ENCODE measurements at regions not wholly inside any gene's neighbourhood (a gene's known extent, or its start where the extent isn't known, plus 50 kb on each side); places are given as distances from the start of the nearest gene placed in this dataset.

DNA sequence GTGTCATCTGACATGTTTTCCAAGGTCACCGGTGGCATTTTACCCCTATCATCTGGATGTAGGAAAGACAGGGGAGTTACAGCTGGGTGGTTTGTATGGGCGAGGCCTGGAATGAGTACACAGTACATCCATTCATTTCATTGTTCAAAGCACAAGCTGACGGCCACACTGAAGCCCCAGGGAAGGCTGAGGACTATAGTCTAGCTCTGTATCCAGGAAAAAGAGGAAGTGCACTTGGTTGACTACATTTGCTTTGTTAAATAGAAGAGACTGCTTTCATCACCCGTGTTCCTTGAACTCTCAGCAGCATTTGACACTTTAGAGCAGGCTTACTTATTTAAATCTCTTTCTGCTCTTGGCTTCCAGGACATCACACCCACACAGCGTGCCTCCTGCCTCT lies 1041.0 kb upstream of the TENM3 start:
- no peak for DNase-seq (ENCODE audit: low read depth in 4 of 4, low spot score in 2 of 4)

DNA sequence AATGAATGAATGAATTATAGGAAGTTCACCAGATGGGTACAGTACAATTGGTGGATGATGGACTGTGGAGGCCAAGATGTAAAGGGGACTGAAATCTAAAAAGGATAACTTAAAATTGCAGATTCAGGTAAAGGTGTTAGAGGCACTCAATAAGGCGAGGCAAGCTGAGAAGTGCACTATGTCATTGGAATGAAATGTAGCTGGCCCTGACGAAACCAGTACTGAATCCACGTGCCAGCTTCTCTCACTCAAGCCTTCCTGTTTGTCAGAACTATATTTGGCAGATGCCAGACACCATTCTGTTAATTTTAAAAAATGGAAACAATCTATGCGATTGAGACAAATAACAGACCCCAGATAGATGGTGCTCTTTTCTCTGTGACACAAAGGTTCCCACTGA lies 1039.1 kb upstream of the TENM3 start:
- no peak for DNase-seq (ENCODE audit: low read depth in 4 of 4, low spot score in 2 of 4)

DNA sequence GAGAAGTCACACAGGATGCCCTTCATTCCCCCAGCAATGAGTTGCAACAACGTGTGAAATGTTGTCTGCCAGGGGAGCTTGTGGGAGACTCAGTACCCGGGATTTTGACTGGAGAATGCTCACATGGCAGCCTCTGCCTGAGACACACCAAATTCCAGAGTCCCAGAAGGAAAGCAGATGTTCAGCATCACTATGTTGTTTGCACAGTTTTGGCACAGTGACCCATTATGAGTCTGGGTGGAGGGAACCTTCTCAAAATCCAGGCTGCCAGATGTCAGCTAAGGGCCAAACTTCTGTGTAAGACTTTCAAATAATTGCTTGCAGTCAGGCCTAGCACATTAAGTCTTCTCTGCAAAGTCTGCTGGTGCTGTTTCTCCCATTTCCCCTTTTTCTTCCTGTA lies 1029.7 kb upstream of the TENM3 start:
- no peak for DNase-seq (ENCODE audit: low read depth in 4 of 4, low spot score in 2 of 4)

DNA sequence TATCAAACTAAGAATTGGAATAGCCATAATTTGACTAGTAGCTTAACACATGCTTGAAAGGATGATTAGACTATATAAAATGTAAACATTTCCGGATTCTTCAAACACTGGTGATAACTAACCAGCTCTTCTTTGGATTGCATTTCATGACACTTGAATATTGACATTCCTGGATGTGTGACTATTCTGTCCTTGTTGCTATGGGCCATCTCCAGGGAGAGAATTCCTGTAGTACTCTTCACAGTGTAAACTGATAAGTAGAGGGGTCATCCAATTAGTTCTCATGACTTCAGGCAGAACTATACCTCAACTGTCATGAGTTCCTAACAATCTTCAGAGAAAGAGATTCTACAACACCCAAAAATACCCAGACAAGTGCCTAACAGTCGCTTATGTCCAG lies 1026.7 kb upstream of the TENM3 start:
- DNase-seq (ENCODE audit: low read depth in 4 of 4, low spot score in 2 of 4), result no peak

DNA sequence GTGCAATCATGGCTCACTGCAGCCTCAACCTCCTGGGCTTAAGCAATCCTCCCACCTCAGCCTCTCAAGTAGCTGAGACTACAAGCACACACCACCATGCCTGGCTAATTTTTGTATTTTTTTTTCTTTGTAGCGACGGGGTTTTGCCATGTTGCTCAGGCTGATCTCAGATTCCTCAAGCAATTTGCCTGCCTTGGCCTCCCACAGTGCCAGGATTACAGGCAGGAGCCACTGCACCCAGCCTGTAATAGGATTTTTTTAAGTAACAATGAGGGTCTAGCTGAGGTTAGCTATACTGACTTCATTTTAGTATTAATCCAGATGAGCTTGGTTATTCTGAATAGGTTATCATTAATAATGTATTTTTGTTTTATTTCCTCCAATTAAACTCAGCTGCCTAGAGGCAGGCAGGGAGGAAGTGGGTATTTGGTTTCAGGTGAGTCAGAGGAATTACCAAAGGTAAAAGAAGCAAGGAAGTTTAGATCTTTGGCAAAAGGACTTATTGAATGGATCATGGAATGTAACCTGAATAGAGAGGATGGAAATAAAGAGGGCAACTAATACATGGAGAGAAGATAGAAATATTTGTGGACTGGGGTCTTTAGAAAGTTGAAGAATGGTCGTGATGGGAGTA lies 1023.3 kb upstream of the TENM3 start:
- no peak for DNase-seq (ENCODE audit: low read depth in 4 of 4, low spot score in 2 of 4)

DNA sequence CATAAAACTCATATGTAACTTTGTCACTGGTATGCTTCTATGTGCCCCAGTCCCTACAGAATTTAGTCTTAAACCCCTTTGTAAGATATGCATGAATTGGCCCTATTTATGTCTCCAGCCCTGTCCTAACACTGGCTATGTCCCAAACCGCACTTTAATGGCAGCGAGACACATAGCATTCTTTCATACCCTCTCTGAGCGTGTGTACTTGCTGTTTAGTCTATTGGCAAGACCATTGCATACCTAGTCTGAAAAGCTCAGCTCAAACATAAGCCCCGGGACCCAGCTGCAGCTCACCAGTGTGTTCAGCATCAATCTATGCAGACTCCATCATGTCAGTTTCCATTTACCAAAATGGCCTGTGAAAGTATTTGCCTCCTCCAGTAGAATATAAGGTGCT lies 1018.4 kb upstream of the TENM3 start:
- no peak for DNase-seq (ENCODE audit: low read depth in 4 of 4, low spot score in 2 of 4)

DNA sequence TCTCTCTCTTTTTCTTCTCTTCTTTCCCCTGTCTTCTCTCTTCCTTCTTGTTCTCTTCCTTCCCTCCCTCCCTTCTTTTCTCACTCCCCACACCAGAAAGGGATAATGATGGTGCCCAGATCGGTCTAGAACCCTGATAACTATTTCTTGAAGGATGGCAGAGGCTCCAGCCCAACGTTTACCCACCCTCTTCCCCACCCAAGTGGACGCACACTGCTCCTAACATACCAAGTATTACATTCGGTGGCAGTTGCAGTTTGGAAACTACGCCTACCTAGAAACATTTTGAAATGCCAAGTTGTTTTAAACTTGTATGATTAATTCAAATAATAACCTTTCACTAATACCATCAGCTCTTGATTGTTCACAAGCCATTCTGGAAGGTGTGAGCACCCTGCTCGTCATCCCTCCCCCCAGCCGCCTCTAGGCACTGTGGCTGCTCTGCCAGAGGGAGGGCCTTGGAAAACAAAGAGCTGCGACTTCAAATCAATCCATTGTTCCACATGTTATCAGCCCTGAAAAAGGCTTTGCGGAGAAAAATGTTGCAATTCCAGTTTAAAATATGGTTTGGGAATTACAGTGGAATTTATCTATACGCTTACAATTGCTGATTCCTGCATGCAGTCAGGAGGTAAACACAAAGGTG lies 1017.5 kb upstream of the TENM3 start:
- DNase-seq (ENCODE audit: low read depth in 4 of 4, low spot score in 2 of 4), result no peak

DNA sequence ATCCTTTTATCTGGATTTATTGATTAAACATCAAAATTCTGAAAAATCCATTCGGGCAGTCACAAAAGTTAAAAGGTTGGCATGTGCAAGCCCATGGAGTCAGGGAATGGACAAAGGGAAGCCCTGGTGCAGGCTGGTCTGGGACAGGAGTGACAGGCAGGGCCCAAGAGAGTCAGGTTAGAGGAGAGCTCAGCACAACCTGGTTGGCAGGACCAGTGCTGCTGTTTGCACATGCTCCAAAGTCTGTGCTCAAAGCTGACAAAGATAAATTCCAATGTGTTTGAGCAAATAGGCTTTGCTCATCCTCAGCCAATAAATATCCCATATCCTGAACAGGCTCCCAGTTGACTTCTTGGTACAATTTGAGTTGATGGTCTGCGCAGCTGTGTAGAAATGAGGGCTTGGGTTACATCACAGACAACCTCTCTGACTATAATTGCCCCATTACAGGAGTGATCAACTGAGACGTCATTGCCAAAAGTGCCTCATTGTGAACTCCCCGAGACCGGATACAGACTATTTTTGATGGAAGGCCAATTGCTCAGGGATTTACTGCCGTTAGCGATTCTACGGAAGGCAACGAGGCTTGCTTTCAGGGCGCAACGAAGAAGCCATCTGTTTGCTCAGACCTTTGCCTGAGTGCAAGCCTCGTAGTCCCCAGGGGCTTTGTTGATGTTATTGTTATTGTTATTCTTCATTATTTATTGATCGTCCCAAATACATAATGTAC lies 1008.1 kb upstream of the TENM3 start:
- no peak for DNase-seq (ENCODE audit: low read depth in 4 of 4, low spot score in 2 of 4)

DNA sequence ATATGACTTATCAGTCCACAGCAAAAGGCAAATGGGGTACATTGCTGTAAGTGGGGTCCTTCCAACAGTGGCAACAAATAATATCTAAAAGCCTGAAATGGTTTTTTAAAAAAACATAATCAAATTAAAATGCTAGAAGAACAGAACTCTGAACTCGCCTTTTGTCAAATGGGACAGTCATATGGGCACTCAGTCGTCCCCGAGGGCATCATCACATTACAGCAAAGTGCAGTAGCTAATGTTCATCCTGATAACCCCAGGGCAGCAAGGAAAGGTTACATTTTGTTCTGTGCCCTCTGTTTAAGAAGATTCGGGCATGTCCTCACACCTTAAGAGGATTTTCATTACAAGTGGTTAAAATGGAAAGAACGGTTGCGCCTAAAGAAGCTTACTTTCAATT lies 997.9 kb upstream of the TENM3 start:
- no peak for DNase-seq (ENCODE audit: low read depth in 4 of 4, low spot score in 2 of 4)

DNA sequence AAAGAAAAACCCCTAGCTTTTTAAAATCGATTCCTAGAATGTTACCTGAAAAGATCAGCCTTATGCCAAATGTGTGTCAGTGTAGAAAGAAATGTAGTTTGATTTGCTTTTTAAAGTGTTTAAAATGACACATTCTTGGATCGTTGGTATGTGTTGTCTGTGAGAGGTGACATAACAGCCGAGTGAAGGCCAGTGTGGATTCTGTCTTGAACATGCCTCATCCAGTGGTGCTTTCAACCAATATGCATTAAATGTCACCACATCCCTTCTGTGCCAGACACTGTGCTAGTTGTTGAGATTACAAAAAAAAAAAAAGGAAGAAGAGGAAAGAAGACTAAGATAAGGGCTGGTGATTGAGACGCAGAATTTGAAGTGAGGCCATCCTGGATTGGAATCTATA lies 994.2 kb upstream of the TENM3 start:
- no peak for DNase-seq (ENCODE audit: low read depth in 4 of 4, low spot score in 2 of 4)

DNA sequence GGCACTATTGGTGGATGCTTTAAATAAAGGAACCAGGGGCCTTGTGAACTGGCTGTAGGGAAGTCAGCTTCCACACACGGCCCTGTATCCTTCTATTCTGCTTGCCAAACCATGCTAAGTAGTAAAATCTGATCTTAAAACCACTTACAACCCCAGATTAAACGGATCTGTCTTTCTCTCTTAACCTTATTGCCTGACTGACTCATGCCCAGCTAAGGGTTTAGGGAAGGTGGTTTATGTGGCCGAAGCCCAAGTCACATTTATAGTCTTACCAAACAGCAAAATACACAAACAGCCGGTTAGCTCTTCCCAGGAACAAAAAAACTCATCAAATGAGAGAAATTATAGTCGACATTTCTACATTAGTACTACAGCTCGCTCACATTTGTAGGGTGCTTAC lies 988.4 kb upstream of the TENM3 start:
- no peak for DNase-seq (ENCODE audit: low read depth in 4 of 4, low spot score in 2 of 4)

DNA sequence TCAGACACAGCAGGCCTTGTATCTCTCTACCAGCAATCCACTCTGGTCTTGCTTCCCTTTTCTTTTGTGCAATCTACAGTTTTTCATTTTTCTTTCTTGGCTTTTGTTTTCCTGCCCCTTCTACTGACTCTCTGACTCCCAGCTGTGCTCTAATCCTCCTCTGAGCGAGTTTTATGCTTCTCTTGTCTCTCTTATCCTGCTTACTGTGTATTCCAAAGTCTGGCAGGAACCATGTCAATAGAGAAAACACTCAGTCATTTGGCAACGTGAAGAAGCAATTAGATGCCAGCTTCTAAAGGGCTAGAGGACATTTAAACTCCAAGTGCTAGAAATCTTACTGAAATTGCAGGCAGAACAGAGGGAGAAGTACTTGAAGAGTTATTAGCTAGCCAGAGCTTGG lies 984.6 kb upstream of the TENM3 start:
- DNase-seq (ENCODE audit: low read depth in 4 of 4, low spot score in 2 of 4), result no peak

DNA sequence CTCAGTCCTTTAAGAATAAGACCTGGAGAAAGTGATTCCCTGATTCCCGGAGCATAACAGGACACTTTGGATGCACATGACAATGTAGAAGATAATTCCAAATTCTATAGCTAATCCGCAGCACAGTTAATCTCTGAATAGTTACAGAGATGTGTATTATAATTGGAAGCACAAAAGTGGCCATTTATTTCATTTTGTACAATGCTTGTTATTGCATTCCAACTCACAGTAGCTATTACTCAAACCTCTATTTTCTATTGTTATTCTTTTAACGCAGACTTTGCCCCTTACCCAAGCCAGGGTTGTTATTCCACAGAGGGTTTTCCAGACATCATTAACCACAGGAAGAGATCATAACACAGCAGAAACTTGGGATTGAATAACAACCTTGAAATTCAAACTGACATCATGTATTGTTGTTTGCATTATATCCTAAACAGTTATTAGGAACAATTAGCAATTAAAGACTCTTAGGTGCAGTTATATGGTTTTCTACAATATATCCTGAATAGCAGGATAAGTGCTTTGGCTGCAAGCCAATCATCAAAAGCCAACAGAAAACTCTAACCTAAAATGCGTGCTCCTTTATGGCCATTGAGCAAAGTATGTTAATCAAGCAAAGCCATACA lies 984.0 kb upstream of the TENM3 start:
- no peak for DNase-seq (ENCODE audit: low read depth in 4 of 4, low spot score in 2 of 4)

DNA sequence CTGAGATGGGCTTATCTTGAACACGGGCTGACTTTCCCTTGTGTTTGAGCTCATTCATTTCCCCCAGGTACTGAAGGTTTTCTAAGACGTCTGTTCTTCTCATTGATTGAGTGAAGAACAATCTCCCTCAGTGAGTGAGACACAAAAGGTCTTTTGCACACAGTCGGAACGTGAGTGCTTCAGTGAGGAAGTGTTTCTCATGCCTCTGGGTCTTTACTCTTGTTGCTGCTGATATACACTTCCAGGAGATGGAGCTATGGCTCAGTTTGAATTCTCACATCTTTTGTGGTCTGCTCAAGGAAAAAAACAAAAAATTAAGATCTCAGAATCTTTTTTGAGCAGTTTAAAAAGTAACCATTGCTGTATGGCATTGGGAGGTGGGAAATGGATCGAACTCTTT lies 981.9 kb upstream of the TENM3 start:
- DNase-seq (ENCODE audit: low read depth in 4 of 4, low spot score in 2 of 4), result peak in 1 of 4 donors; percentile 24

DNA sequence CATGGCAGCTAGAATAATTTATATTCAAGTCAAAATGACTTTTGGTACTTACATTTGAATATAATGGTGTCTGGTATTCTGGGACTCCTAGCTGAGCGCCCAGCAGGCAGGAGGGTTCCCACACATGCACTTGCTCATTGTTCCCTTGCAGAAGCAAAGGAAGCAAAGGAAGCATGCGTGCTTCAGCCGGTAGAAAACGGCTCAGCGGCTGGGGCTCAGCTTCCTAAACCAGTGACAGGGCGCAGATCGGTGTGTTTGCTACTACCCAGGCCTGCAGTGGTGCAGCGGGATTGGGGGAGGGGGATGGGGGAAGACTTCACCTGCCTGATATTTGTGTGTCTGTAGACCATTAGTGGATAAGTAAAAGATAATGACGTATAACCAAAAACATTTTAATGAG lies 978.3 kb upstream of the TENM3 start:
- no peak for DNase-seq (ENCODE audit: low read depth in 4 of 4, low spot score in 2 of 4)

DNA sequence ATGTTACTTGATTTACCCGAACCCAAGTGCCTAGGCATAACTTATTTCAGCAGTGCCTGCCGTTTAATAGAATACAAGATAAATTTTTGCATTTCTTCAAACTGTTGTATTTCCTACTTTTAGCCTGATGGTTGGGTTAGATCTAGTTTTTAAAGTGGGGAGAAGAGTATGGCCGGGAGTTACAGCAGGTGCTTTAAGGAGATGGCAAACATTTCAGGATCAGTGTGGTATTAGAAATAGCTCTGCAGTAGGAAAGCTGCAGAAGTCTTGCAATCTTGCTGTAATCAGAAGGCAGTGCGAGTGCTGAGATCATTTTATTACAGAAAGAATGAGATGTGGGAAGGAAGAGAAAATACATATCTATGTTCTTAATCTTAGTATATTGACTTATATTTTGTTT lies 977.8 kb upstream of the TENM3 start:
- DNase-seq (ENCODE audit: low read depth in 4 of 4, low spot score in 2 of 4), result no peak

DNA sequence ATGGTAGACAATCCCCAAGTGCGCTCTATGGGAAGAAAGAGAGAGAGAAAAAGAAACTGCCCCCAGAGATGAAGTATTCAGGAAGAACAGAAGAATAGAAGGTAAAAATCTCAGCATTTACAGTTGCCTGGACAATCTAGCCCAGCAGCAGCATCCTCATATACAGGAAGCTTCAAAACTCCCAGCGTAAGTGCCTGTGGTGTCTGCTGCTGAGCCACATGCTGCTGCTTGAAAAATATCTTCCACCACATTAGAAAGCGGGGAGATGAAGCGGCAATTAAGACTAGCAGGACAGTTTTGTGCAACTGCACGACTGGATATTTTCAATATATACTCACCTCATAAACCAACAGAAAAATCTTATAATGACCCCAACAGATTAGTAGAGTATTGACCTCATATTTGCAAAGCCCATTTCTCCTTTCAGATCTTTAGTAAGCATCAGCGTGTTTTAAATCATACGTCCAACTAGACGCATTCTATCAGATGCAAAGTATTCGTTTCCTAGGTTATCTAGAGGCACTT lies 972.0 kb upstream of the TENM3 start:
- no peak for DNase-seq (ENCODE audit: low read depth in 4 of 4, low spot score in 2 of 4)

DNA sequence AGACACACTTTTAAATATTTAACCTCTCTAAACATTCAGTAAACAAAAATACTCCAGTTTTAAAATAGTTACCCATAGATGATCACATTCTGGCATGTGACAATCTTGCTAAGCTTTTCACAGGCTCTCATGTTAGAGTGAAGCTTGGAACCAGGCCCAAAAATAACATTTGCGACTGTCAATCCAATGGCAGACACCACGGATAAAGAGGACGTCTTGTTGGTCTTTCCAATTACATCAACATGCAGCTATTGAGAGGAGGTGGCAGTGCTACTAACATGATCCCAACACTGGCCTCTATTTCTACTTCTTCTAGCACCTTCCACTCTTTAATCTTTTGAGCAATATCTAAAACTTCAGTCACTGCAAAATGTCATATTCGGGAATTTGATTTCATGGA lies 970.8 kb upstream of the TENM3 start:
- no peak for DNase-seq (ENCODE audit: low read depth in 4 of 4, low spot score in 2 of 4)

DNA sequence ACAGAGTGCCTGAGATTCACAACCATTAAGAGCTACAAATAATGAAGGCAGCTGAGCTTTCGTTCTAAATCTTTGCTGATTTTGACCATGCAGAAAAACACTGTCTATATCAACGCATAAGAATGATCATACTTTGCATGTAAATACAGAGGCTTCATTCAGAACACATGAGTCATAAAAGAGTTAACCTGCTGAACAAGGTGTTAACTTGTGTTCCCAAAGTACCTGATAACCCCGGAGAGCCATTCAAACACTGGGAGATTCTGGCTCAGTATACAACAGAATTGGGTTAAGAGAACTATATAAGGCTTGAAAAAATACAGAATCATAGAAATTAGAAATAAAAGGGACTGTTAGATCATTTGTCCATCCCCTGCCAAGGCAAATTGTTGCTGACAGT lies 964.3 kb upstream of the TENM3 start:
- no peak for DNase-seq (ENCODE audit: low read depth in 4 of 4, low spot score in 2 of 4)

DNA sequence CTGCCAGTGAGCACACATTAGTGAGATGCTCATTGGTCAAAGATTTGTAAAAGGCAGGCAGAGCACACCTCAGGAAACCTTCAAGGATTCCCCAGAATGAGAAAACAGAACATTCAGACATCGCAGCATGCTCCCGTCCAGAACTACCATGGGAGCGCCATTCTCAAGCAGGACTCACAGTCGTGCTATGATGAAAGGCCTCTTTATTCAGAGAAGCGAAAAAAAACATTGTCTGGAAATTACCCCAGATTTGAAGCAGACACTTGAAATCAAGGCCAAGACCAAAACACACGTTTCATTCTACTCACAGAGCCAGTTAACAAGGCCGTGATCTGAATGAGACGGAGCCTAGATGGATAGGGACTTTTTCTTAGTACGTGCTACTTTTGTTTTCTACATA lies 961.8 kb upstream of the TENM3 start:
- no peak for DNase-seq (ENCODE audit: low read depth in 4 of 4, low spot score in 2 of 4)

DNA sequence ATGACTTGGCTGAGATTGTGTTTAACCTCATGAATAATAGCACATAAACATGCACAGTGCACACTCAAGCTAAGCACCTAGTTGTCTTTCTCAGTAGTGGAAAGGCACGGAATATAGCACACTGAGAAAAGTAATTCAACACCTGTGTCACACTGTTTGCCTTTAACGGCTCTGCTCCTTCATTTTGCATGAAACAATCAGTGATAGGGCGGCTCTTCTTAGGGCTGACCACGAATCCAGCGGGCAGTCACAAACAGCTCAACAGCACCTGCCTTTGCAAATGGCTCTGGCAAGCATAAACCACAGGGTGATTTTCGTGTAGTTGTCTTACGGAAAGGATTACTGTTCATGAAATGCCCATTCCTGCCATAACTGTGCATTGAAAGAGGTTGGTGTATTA lies 954.0 kb upstream of the TENM3 start:
- DNase-seq (ENCODE audit: low read depth in 4 of 4, low spot score in 2 of 4), result peak in 1 of 4 donors; percentile 20

DNA sequence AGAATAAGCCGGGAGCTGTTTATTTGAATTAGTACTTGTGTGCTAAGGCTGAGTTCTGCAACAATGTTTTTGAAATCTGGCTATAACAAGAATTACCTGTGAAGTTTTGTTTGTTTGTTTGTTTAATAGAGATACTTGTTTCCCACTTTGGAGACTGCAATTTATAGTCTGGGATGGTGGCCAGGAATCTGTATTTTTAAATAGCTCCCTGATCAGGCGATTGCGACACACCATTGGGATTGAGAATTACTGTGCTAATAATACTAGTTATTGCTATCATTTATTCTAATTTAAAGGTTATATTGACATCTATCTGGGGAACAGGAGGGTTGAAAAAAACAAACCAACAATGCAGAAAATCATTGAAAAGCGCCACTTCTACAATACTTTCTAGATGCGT lies 951.6 kb upstream of the TENM3 start:
- DNase-seq (ENCODE audit: low read depth in 4 of 4, low spot score in 2 of 4), result no peak
